ENCODE measurements at regions not wholly inside any gene's neighbourhood (a gene's known extent, or its start where the extent isn't known, plus 50 kb on each side); places are given as distances from the start of the nearest gene placed in this dataset.

- no peak overlapping the region for H3K56ac ChIP-seq (replicated peaks; ENCODE audit: insufficient read length, low read depth, low read length)
- no peaks in the 10 kb centered on the region for H3K36me3 ChIP-seq (ENCODE audit: control insufficient read depth in 2 of 4, insufficient read depth in 4 of 4, low read length in 3 of 4)
- ChIA-PET POLR2A (ENCODE audit: partially characterized antibody) (interaction anchor here (0.9 to 1.1 kb wide), 3 partner anchors 17 to 33 kb away, joined by 3 read pairs; no protein-coding TSS in a partner anchor), CTCF (ENCODE audit: partially characterized antibody) (interaction anchor here (0.6 to 2.5 kb wide), 4 partner anchors 15 to 724 kb away, joined by 4 to 17 read pairs (median 8); no protein-coding TSS in a partner anchor)
- WGBS, 2 experiments (ENCODE audit: extremely low coverage in 1 of 2, insufficient coverage in 1 of 2, insufficient read length in 1 of 2, insufficient replicate concordance in 2 of 2, low coverage in 1 of 2, low lambda C conversion rate in 2 of 2, missing lambda C conversion rate in 1 of 2), result 86% methylated on average over 6 of the region's 6 CpGs; no CpG with 5 or more reads in 1 of the 2 experiments
- peaks cover 0 to 3% (median 0%) of the 10 kb centered on the region in 4 experiments; a peak in 1 of 7 replicates for H3K27me3 ChIP-seq (replicated peaks in 1 of 4; ENCODE audit: control insufficient read depth in 3 of 4, extremely low read depth in 1 of 4, insufficient read depth in 3 of 4, low read length in 3 of 4)
- no peak overlapping the region for H2AFZ ChIP-seq (ENCODE audit: low read length)
- H4K5ac ChIP-seq (ENCODE audit: insufficient read length, low read depth, low read length), result no peak overlapping the region
- H3K9me3 ChIP-seq (ENCODE audit: insufficient read depth in 2 of 2, low read depth in 1 of 2, low read length in 1 of 2), result peaks cover 5 to 7% of the 10 kb centered on the region in 2 experiments; a peak in 3 of 4 replicates
- H3K27ac ChIP-seq (ENCODE audit: low read depth, low read length), result no peak overlapping the region
- no peaks in the 10 kb centered on the region for H3K79me2 ChIP-seq (ENCODE audit: control insufficient read depth in 1 of 2, insufficient read depth in 2 of 2, low read length in 2 of 2)
- H2BK5ac ChIP-seq (ENCODE audit: low read depth, low read length), result peak overlapping the region; percentile 57; the same call in 1 of the 2 replicates
- no peak overlapping the region; the same call in 1 of the 2 replicates for H2BK15ac ChIP-seq (ENCODE audit: low read length)
- no peaks in the 10 kb centered on the region for H4K20me1 ChIP-seq (replicated peaks in 1 of 2; ENCODE audit: control insufficient read depth in 1 of 2, insufficient read depth in 2 of 2, low read length in 2 of 2)
- H2BK12ac ChIP-seq (ENCODE audit: low read depth, low read length), result peak overlapping the region; percentile 10; the same call in 1 of the 2 replicates
- no peak for DNase-seq (ENCODE audit: low read depth in 1 of 2, low spot score in 2 of 2)
- H3K79me1 ChIP-seq (ENCODE audit: low read depth, low read length), result no peaks in the 10 kb centered on the region
- peak overlapping the region; percentile 81 for H3K18ac ChIP-seq (ENCODE audit: extremely low read depth, low read length)
- no peak overlapping the region for H2AK5ac ChIP-seq (ENCODE audit: low read depth, low read length)
- H3K4ac ChIP-seq (replicated peaks; ENCODE audit: insufficient read length, low read depth, low read length), result no peak overlapping the region
- H3K14ac ChIP-seq (ENCODE audit: insufficient read length), result no peak overlapping the region
- FAIRE-seq, result no peak
- peak overlapping the region; percentile 66; the same call in 1 of the 2 replicates for H2BK20ac ChIP-seq (ENCODE audit: low read length)
- H4K8ac ChIP-seq (ENCODE audit: extremely low read depth, insufficient read depth, low read length), result no peak overlapping the region
- H2BK120ac ChIP-seq (replicated peaks; ENCODE audit: low read depth, low read length), result peak overlapping the region; percentile 18
- no peak overlapping the region for H3K23ac ChIP-seq (ENCODE audit: insufficient read length)
- H3K4me1 ChIP-seq (replicated peaks in 1 of 4; ENCODE audit: control insufficient read depth in 3 of 4, insufficient read depth in 4 of 4, low read length in 3 of 4), result peaks cover 3 to 16% (median 9%) of the 10 kb centered on the region in 4 experiments
- no peaks in the 10 kb centered on the region for H3K23me2 ChIP-seq (ENCODE audit: low read depth, low read length)
- H4K91ac ChIP-seq (replicated peaks; ENCODE audit: insufficient read length, low read length), result peak overlapping the region; percentile 35
- no peak overlapping the region for H3K4me3 ChIP-seq (ENCODE audit: extremely low read depth in 1 of 4, insufficient read depth in 2 of 4, low read depth in 3 of 4, low read length in 4 of 4)
- H3K4me2 ChIP-seq (ENCODE audit: insufficient read depth in 1 of 2, low read depth in 2 of 2, low read length in 2 of 2), result no peak overlapping the region
- no peak overlapping the region; a peak in 1 of 7 replicates for H3K9ac ChIP-seq (replicated peaks in 1 of 4; ENCODE audit: extremely low read depth in 1 of 4, low read depth in 3 of 4, low read length in 3 of 4)
- no peak for TF ChIP-seq KDM4A (IDR thresholded peaks at IDR 0.05; ENCODE audit: low read depth, low read length, severe bottlenecking)
- no peak for TF ChIP-seq CEBPB (IDR thresholded peaks at IDR 0.05; ENCODE audit: low read depth, low read length)
- TF ChIP-seq EGR1 (IDR thresholded peaks at IDR 0.05; ENCODE audit: borderline replicate concordance, low read depth, low read length), result no peak
- TF ChIP-seq SP1 (IDR thresholded peaks at IDR 0.05; ENCODE audit: low read depth, low read length), result no peak
- TF ChIP-seq SP2 (IDR thresholded peaks at IDR 0.05; ENCODE audit: low read length), result no peak
- no peak for TF ChIP-seq CTBP2 (IDR thresholded peaks at IDR 0.05; ENCODE audit: borderline replicate concordance, insufficient read depth, insufficient read length, low read length)
- TF ChIP-seq CBX8 (IDR thresholded peaks at IDR 0.05; ENCODE audit: borderline replicate concordance, low read depth, low read length), result no peak
- TF ChIP-seq, protein P1, sequence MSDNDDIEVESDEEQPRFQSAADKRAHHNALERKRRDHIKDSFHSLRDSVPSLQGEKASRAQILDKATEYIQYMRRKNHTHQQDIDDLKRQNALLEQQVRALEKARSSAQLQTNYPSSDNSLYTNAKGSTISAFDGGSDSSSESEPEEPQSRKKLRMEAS (IDR thresholded peaks at IDR 0.05), result no peak
- TF ChIP-seq EP300 (IDR thresholded peaks at IDR 0.05; ENCODE audit: borderline replicate concordance in 1 of 2, low read depth in 2 of 2, low read length in 2 of 2), result no peak
- no peak for TF ChIP-seq RNF2 (IDR thresholded peaks at IDR 0.05; ENCODE audit: borderline replicate concordance, low read depth, low read length, missing control alignments, poor library complexity, severe bottlenecking)
- TF ChIP-seq EZH2 (IDR thresholded peaks at IDR 0.05; ENCODE audit: low read depth, low read length, severe bottlenecking), result no peak
Measured at GRCh38 chr9:113705306-113705927, 170.7 kb upstream of the ZNF618 start.
